Nucleus accumbens (tissue), 56 donors: ENCODE measurements at regions not wholly inside any gene's neighbourhood (a gene's known extent, or its start where the extent isn't known, plus 50 kb on each side); places are given as distances from the start of the nearest gene placed in this dataset.

Experiments used
- DNase-seq, 56 donors: peaks; one replicate each; lab custom pipeline; 2025; lab: John Stamatoyannopoulos, UW

DNA sequence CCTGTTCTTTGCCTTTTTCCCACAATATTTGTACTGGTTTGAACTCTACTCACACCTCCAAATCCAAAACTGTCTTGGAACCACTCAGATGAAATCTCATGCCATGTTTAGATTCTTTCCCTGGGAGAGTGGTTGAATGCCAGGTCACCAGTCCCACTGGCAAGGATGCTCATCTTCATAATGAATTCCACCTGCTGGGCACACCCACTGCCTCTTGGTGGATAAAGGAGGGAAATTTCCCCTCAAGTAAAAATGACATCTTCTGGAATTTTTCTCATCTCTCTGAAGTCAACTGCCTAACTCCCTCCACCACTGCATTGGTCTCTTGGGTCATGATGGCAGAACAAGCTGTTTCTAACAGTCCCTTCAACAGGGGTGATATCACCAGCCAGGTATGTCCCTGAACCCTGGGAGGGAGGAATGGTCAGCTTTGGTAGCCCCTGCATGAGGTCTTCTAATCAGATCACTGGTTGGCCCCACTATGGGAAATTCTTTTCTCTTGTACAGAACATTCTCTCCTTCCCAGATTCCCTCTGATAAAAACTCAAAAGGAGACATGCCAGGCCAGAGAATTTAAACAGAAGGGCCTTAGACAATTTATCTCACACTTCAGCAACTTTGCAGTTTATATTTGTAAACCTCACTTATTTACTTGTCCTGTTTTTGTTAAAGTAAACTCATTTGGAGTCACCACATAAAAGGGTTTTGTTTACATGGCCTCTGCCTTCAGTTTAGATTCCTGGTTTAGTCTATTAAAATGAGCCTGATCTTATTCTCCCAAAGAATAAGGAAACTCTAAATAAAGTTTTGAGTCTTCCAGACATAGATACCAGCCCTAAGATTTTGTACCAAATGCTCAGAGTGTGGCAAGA is 143.4 kb downstream of the WNT5A start:
- no peak for DNase-seq

DNA sequence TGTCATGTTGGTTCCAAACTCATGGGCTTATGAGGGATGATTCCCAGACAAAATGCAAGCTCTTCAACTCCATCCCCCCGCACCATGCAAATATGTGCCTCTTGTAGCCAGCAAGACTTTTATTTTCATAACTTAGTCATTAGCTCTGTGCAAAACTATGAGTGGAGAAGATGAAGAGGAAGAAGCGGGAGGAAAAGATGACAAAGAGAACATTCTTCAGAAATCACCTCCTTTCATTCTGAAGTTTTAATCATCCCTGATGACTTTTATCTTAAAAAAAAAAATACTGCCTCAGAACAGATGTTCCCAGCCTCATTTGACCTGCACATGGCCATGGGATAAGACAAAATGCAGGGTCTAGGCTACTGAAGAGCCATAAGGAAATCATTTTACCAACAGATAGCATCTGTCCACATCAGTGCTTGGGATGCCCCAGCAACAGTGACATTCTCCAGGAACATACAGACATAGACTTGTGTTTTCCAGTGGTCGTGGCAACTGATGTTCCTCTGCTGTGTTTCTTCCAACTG is 145.5 kb downstream of the WNT5A start:
- no peak for DNase-seq

GRCh38 chr3:55339819-55340218 is 147.3 kb downstream of the WNT5A start:
- no peak for DNase-seq

DNA sequence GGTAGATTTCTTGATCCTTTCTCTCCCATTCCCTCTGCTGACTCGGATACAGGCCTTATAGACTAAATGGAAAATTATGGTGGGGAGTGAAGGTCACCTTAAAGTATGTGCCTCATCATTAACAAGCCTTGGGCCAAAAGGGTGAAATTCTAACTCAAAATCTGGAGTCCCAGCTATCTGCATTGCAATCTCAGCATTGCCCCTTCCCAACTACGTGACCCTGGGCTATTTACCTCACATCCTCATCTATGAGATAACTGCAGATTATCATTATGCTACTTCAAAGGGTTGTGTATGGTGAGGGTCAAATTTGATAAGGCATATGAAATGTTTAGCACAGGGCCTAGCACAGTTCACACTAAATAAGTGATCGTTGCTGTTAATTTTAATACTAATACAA is 147.7 kb downstream of the WNT5A start:
- DNase-seq: no peak

- no peak for DNase-seq
Observed at GRCh38 chr3:55337641-55338180, 149.4 kb downstream of the WNT5A start.

DNA sequence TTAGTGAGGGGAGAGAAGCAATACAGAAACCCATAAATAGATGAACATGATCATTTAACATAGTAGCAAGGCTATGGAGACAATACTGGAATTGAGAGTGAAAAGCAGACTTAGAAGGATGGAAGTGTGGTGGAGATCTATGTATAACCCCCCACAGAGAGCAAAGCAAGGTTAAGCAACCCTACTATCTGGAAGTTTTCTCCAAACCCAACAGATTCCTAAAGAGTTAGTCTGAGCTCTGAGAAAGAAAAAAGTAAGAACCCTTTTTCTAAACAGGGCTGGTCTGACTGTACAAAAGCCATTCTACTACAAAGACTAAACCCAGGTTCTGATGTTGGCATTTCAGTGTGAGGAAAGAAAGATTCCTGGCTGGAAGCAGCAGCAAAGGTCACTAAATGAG is 153.2 kb downstream of the WNT5A start:
- no peak for DNase-seq

- DNase-seq: no peak
Observed at GRCh38 chr3:55333046-55333445, 154.1 kb downstream of the WNT5A start.

- no peak for DNase-seq
Observed at GRCh38 chr3:55332176-55332575, 154.9 kb downstream of the WNT5A start.

GRCh38 chr3:55331524-55331923 is 155.6 kb downstream of the WNT5A start:
- no peak for DNase-seq

GRCh38 chr3:55330756-55331155 is 156.3 kb downstream of the WNT5A start:
- DNase-seq: no peak

DNA sequence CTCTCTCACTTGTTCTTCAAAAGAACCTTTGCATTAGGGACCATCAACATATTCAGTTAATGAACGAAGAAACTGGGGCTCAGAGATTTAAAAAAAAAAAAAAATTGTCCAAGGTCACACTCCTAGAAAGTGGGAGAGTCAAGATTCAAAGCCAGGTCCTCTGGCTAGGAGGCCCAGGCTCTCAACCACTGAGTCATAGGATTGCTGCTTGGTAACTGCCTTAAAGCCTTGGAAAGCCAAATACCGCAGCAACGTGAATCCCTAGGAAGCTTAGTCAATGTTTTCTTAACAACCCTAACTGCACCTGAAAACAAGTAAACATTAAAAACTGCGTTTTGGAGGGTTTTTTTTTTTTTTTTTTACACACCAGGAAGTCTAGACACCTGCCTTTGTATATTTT is 156.8 kb downstream of the WNT5A start:
- no peak for DNase-seq

DNA sequence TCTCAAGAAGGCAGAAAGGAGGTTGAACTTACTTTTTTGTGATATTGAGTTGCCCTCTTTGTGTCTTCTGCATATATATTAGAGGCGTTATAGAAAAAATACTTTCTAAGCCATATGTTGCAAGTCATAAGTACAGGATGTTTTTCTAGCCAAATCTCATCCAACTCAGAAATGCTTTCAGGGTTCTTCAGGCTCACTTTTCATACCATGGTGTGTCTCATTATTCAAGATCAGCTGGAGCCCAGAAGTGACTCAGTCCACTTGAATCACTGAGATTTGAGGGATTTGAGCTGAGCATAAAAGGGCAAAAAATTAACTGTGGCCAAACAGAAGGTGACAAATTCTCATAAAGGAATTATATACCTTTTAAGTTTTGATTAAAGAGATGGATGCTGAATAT is 157.3 kb downstream of the WNT5A start:
- no peak for DNase-seq

- no peak for DNase-seq
Observed at GRCh38 chr3:55327131-55327920, 159.8 kb downstream of the WNT5A start.

DNA sequence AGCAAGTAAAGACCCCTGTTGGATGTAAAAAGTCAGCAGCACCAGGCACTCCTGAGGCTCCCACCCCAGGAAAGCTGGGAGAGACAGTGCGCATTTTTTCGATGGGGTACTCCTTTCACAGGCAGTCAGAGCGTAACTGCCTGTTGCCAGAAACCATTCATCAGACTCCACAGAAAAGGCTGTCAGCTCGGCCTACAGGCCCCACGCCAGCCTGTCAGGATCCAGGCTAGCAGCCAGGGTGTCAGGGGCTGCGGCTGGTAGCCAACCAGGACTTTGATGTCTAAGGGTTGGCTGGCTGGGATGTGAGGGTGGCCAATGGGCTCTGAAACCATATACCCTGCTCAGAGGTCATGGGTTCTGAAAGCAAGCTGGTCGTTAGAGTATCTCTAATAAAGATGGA is 164.5 kb downstream of the WNT5A start:
- DNase-seq: peak in 51 of 56 donors; percentile 1 to 77 (median 31)

- no peak for DNase-seq
Observed at GRCh38 chr3:55320928-55321327, 166.2 kb downstream of the WNT5A start.

GRCh38 chr3:55315396-55315795 is 171.7 kb downstream of the WNT5A start:
- DNase-seq: no peak

DNA sequence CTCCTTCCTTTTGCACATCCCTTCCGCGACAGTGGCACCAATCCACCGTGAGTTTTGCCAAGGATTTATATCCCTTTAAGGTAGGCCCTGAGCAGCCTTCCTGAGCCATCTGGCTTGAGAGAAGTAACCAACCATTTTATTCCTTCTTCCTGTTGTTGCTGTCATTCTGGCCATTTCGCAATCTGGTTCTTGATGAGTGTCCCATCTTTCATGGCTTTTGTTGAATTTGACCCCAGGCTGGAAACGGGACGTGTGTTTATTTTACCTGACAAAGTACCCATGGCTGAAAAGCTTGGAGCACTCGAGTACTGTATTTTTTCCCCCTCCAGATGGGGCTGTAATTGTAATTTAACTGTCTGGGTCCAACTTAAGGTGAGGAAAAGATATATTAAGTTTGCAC is 173.4 kb downstream of the WNT5A start:
- DNase-seq: no peak

DNA sequence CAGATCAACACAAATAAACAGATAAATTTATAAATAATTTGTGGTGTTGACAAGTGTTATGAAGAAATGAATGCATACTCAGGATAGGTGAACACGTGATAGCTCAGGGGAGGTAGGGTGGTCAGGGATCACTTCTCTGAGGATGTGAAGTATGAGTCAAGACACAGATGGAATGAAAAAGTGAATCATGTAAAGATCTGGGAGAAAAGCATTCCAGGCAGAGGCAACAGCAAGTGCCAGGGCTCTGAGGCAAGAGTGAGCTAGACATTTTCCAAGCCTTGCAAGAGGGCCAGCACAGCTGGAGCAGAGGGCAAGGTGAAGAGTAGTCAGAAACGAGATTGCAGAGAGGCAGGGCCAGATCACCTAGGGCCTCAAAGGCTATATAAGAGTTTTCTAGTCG is 177.8 kb downstream of the WNT5A start:
- no peak for DNase-seq

- no peak for DNase-seq
Observed at GRCh38 chr3:55307622-55308021, 179.5 kb downstream of the WNT5A start.

DNA sequence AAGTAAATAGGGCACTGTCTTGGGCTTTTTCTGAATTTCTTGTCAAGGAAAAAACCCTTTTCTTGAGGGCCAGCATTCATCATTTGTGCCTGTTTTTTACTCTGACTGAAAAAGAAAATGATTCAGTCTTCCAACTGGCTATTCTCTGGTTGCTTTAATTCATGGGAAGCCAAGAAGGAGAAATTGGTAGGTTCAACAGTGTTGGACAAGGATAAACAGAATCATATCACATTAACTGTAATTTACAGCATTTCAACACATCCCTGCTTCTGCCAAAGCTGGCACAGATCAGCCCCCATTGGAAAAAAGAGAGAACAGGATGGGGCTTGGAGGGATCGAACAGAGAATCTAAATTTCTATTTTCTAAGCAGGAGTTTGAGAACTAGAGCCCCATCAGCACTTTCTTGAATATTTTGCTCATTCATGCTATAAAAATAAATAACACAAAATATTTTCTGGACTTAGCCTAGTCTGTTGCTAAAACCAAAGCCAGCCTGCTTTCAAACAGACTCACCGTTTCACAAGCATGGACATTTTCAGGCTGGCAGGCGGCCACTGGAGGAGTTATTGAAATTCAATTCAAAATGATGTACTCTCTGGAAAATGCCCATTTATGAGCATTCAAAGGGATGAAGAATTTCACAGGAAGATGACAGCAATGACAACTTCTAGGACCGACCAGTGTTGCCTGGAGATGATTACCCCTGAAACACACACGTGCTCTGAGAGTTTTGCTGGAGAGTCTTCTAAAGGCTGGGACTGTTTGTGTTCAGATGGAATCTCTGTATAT is 181.2 kb downstream of the WNT5A start:
- DNase-seq: peak in 3 of 56 donors; percentile 1 to 18 (median 9)
